ENCODE measurements at regions not wholly inside any gene's neighbourhood (a gene's known extent, or its start where the extent isn't known, plus 50 kb on each side); places are given as distances from the start of the nearest gene placed in this dataset.

DNA sequence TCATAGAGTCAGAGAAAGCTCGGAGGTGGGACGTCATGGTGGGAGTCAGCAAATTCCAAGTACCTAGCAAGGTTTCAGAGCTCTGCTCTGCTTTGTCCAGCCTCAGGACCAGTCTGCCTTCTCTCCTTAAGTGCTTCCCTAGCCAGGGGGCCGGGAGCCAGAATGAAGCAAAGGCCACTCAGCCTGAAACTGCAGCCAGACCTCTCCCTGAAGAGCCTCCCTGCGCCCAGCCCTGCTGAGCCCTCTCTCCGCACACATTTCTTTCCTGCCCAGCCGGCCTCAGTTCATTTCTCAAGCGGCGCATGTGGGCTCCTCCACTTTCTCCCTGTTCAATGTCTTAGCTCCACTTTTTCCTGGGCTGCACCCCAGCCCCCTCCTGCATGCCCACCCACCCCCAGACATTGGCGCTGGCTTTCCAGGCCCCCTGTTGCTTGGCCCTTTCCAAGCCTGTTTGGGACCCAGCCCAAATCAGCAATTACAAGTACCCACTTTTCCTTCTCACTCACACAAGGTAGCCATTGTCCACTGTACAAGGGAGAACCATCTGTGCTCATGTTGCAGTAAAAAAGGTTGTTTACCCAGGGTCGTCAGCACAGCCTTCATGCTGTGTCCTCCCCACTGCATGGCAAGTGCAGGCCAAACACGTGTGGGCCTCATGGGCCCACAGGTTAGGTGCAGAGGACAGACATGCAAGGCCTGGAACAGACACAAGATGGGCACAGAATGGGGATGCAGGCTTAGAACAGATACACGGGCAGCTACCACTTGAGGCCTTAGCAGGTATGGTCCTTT, 147.1 kb downstream of the MRPL14 start:
- no peak for DNase-seq

DNA sequence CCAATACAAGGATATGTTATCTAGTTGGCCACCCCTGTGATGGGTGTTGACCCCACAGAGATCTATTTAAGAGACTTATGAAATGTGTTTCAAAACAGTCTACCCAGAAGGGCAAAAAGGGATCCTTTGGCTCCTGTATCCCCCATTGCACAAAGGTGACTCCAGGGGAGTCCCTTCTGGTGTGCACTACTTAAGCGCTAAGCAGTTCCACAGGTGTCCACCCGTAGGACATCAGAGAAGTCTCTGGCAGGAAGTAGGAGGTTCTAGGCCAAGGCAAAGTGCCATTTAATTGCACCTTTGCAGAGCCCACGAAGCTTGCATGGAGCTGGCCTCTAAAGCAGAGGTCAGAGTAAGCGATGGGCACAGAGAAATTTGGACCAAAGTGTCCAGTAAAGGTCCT, 147.7 kb downstream of the MRPL14 start:
- no peak for DNase-seq

DNA sequence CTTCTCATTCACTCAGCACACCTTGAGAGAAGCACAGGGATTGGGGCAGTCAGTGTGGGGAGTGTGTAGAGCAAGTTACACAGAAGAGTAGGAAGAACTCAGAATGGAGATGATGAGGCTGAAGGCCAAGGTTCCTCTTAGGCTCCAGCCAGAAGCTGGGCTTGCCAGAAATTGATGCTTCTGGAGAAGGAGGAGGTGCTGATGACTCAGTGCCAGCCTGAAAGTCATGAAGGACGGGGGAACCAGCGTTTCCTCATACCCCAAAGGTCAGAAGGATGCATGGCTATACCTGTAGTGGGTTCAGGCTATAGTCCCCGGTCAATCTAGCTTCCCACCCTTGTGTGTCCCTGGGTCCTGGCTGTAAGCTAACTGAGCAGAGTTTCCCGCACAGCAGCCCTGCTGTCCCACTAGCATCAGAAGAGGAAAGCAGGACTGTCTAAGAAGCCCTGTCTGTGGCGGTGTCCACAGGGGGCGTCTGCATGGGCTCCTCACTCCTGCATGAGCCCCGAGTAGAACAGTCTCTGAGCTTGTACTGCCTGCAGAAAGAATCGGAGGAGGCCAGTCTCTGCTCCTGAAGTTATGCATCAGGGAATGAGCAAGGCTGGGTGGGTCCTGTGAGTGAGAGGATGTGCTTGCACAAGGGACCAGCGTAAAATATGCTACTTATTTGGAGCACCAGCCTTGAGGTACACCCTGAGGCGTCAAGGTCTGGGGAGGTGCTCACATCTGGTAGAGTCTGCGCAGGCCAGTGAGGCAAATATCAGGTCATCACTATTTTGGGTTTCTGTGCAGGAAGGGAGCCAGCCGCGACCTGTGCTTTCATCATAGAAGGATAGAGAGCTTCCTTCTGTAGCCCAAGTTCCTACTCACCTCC, 148.5 kb downstream of the MRPL14 start:
- no peak for DNase-seq

DNA sequence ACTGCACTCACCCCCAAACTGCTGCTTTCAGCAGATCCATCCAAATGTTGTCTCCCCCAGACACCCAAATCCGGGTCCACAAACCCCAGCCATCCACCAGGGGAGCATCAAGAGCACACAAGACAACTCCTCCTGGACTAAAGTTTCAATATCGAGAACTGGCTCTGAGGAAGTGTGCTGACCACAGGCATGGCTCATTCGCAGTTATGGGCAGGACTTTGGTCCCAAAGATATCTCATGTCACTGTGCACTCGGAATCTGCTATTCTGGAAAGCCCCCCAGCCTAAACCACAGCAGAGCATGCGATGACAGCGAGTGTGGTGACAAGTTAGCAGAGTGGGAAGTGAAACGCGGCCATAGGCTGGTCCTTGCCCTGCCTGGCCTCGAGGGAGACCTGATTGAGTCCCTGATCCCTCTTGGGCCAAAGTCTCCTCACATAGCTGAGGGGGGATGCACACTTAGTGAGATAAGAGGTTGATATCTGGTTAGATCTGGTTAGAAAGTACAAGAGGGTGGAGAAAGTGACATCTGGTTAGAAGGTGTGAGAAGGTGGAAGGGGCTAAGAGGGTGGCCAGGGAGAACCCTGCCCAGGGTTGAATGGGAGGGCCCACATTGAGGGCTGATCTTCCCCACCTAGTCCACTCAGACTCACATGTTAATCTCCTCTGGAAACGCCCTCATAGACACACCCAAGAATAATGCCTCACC, 149.7 kb downstream of the MRPL14 start:
- DNase-seq: peak; percentile 31

DNA sequence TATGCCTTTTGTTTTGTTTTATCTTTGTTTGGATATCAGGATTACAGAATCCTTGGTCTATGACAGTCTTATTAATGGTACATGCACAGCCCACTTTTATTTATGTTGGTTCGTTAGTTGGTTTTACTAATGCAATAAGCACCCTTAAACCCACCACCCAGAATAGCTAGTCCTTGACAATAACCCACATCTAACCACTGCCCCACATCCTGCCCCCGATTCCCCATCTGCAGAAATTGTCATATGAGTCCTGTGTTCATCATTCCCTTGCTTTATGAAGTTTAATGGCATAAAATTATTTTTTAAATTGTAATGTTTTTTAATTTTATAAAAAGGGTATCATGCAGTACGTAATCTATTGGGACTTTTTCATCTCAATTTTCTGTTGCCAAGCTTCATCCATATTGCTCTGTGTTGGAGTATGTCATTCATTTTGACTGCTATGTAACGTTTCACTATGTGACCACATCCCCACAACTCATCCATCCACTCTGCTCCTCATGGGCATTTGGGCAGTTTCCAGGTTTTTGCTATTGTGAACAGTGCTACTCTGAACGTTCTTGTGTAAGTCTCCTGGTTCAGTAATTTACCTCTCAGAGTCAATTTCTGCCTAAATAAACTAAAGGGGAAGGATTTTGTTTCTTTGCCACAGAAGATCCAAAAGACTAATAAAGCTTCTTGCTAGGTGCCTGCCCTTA, 150.4 kb downstream of the MRPL14 start:
- DNase-seq: no peak

DNA sequence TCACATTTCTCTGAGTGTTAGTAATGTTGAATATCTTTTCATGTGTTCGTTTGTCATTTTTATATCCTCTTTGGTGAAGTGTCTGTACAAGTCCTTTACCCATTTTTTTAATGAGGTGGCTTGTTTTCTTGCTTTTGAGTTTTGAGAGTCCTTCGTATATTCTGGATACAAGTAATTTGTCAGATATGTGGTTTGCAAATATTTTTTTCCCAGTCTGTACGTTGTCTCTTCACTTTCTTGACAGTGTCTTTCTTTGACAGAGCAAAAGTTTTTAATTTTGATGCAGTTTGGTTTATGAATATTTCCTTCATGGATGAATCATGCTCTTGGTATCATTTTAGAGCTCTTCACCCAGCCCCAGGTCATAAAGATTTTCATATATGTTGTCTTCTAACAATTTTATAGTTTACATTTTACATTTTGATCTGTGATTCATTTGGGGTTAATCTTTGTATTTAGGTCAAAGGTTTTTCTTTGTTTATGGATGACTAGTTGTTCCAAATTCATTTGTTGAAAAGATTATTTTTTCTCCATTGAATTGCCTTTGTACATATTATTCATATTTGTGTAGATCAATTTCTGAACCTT, 152.5 kb downstream of the MRPL14 start:
- no peak for DNase-seq

DNA sequence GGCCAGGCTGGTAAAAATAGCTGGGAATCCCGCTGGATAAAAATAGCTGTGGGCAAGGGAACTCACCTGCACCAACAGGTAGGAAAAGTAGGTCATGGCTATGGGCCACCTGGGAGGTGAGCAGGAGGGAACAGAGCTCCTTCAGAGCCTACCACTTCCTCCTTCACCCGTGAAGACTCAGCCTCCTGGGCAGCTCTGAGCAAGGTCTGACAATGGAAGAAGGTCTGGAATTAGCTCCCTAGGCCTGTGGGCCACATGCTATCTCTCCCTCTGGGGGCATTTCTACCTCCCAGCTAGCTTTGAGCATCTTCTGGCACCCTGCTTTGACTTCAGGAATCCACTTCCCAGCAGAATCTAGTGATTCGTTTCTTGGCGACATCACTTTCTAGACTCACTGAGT, 153.9 kb downstream of the MRPL14 start:
- DNase-seq: no peak

DNA sequence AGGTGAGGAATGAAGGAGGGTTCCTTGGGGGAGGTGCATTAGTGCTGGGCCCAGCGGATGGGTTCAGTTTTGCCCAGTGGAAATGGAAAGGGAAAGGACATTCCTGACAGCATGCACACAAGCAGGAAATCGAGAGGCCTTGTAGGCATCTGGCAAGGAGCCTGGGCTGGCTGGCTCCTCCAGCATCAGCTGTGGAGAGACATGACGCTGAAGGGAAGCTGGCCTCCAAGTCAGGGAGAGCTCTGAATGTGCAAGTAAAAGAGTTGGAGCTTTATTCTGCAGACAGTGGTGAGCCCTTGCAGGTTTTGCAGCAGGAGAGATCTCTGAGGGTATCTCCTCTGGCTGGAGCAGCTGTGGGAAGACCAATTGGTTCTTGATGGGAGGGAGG, 154.3 kb downstream of the MRPL14 start:
- no peak for DNase-seq

DNA sequence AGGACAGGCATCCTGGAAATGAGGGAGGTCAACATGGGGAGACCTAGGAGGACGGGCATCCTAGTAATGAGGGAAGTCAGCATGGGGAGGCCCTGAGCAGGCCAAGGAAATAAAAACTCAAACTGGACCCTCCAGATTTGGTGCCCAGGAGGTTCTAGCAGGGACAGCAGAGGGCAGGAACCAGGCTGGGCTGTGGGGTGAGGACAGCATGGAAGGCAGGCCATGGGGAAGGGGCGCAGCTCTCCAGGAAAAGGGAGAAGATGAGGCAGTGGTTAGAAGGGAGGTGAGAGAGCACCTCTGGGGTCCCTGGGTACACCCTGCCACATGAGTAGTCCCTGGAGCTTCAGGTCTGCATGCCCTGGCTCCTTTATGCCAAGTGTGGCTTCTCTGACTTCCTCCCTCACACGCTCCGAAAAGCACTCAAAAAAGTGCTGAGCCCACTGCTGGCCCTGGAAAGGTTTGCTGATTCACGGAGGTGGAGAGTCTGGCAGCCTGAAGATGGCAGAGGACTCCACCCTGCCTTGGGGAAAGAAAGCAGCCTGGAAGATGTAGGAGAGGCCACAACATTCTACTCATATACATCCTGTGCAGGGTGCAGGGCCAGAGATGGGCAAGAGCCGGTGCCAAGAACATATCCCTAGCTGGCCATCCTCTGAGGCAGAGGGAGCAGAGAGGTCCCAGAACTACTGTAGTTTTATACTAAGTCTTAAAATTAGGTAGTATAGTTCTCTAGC, 154.9 kb downstream of the MRPL14 start:
- DNase-seq: no peak

DNA sequence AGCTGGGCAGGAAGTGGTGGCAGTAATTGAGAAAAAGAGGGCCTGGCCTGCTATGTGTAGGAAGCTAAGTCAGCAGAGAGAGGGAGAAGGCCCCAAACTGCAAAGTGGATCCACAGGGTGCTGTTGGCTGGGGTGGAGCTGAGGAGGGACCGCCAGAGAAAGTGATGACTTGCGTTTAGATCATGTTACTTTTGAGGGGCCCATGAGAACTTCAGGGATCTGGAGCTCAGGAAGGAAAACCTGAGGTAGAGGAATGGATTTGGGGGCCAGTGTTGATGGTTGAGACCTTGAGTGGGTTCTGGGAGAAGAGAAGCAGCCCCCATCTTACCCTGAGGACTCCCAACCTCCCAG, 155.5 kb downstream of the MRPL14 start:
- DNase-seq: no peak

DNA sequence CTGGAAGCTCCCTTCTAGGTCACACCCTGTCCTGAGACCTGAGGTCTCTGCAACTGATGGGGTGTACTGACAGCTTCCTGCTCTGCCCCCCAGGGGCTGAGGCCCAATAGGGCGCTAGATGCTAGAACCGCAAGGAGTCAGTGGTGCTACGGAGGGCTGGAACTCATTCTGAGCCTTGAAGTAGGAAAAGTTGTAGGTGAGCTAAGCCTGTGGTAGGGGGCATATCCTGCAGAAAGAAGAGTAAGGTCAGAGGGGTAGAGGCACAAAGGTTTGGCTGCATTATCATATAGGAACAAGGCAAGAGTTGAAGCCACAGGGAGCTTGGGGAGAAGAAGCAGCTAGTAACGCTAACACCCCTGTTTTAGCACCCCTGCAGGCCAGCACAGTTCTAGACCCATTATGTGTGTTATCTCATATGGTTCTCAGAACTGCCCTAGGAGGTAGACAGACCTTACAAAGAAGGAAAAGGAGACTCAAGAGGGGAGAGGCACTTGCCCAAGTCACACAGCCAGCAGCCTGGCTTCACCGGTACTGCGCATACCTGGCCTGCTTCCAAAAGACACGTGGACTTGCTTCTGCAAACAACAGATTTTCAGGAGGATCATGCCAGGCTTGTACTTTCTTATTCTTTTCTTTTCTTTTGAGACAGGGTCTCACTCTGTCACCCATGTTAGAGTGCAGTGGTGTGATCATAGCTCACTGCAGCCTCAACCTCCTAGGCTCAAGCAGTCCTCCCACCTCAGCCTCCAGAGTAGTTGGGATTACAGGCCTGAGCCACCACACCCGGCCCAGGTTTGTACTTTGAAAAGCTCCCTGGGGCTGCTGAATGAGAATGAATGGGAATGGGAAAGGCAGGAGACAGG, 156.1 kb downstream of the MRPL14 start:
- DNase-seq: no peak

DNA sequence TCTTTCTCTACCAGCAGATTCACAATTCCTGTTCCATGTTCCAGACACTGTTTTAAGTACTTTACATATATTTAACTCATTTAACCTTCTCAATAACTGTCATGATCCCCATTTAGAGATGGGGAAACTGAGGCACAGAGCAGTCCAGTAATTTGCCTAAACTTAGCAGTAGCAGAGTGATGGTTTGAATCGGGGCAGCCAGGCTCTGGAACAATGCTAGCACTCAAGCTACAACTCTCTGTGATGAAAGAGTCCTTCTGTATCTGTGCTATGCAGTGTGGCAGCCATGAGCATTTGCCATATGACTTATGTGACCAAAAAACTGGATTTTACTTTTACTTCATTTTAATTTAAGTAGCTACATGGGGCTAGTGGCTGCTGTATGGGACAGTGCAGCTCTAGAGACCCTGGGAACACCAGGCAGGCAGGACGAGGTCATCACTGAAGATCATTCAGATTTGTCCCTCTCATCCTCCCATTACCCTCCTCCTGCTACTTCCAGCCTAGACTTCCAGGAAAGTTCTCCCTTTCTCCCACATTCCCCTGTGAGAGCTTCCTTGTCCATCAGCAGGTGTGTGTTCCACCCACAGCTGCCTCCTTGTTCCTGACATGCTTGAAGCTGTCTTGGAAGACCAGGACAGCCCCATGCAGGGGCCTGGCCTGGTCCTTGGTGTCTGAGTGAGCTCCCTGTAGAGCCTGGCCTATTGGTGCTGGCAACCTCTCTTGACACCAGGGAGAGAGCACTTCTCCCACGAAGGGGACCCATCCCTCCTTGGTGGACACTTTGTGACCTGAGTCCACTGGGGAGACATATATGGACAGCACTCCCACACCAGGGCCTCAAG, 157.0 kb downstream of the MRPL14 start:
- DNase-seq: no peak

DNA sequence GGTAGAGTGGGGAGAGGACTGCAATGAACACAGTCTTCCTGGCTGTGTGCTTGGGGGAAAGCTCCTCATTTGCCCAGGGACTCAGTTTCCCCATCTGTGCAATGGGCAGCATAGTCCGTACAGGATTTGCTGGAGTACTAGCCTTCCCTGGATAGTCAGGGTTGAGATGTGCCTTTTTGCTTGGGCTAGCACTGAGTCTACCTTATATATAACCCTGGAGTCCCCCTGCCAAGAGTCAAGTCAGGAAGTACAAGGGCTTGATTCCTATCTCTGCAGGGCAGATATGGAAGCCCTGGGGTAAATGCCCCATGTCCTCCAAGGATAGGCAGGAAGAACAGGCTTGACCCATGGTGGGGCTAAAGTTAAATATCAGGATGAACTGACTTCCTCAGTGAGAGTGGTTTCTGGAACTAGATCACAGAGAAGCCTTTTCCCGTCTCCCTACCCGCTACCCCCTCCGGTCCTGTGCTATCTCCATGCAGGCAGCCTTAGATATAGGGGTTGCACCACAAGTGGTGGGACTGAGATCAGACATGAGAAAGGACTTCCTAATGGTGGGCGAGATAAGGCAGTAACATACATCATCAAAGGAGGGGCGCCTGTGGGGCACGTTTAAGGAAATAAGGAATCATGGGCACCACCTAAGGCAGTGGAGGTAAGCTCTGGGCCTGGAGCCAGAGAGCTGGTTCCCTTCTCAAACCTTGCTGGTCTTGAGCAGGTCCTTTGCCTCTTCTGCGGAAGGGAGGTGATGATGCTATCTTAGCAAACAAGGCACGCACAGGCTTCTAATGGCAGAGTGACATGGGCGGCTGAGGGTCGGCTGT, 157.9 kb downstream of the MRPL14 start:
- DNase-seq: no peak

DNA sequence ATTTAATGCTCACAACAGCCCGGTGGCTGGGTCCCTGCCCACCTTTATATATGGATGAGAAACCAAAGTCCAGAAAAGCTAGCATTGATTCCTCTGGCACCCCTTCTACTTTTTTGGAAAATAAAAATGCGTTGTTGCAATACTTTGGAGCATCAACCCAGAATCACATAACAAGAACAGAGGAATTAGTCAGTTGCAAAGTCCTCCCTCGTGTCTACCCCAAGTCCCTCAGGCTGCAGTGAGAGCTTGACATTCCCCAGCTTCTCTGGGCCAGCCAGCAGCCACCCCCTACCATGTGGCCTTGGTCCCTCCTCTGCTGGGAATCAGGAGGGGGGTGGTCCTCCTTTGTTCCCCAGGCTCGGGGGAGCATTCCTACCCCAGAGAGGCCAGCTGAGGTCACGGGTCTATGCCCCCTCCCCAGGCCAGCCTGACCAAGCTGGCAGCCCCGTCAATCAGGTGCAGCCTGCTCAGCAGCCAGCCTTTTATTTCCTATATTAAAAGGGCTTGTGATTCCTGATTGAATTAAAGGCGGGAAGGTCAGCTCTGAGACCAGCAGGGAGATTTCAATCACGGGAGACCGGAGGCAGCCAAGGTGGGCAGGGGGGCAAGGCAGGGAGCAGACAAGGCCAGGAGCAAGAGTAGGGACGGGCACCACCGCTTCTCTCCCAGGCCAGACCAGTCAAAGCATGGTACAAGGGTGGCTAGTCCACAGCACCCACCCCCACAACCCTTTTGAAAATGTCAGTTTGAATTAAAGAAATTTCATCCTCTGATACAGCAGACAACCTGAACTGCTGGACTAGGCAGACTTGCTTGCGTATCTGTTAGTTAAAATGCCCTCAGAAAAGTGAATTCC, 158.9 kb downstream of the MRPL14 start:
- DNase-seq: no peak

DNA sequence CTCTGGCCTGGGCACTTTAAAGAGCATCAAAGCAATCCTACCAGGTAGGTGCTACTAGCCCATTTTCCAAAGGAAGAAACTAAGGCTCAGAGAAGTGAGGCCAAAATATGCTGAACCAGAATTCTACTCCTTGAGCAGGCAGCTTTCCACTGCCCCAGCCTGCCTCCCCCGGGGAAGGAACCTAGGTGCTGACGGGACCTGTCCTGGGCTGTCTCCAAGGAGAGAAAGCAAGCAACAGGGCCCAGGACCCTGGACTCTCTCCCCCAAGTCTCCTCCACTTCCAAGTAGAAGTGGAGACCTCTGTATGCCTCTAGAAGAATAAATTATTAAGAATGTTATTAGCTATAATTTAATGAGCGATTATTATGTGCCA, 159.5 kb downstream of the MRPL14 start:
- DNase-seq: no peak

DNA sequence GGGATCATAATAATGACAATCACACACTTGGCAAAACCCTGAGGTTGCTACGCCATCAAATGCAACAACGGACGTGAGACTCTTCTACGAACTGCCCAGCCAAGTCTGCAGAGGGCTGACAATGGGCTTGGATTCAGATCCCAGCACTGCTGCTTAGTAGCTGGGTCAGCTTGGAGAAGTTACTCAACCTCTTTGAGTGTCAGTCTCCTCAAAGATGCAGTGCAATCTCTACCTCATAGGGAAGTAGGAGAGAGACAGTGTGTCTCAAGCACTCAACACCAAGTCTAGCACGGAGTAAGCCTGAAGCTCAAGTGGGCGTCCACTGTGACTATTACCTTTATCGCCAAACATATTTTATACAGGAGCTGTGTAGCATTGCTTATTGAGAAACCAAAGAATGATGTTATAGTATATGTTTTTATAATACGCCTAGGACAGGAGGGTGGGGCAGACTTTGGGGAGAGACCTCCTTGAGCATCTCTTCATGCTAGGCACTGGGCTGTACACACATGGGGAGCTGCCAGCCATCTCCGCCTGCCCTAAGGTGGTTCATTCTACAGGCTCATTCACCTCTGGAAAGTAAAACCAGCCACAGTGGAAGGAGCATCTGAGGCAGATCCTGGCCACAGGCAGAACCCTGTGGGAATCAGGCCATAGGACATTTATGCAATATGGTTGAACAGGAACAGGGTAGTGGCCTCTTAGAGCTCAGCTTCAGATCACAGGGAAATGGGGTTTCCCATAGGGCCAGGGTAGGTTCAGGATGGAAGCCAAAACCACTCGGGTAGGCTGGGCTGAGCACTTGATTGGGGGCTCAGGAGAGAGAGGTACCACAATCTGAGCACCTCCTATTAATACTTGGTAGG, 160.2 kb downstream of the MRPL14 start:
- DNase-seq: no peak

DNA sequence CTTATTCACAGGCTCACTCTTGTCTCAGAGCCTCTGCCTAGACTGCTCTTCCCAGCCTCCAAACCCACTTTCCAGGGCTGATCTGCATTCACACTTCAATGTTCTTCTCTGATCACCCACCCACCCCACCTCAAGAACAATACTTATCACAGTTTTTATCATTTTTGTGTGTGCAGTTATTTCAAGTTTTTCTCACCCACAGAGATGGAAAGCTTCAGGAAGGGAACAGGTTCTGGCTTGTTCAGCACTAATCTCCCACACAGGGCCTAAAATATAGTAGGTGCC, 160.9 kb downstream of the MRPL14 start:
- no peak for DNase-seq

All from CD4-positive, alpha-beta T cell treated with Interleukin-17A for 1 hour (primary cell).